ENCODE measurements at regions not wholly inside any gene's neighbourhood (a gene's known extent, or its start where the extent isn't known, plus 50 kb on each side); places are given as distances from the start of the nearest gene placed in this dataset.

GRCh38 chr14:53767566-53767965 is 189.1 kb downstream of the BMP4 start:
- Histone ChIP-seq H2BK5ac (ENCODE audit: low read depth, low read length) (no peak overlapping the region), H3K4ac (replicated peaks; ENCODE audit: insufficient read length, low read depth, low read length) (no peak overlapping the region), H3K79me2 (ENCODE audit: control insufficient read depth in 1 of 2, insufficient read depth in 2 of 2, low read length in 2 of 2) (no peaks in the 10 kb centered on the region), H3K9ac (replicated peaks in 1 of 4; ENCODE audit: extremely low read depth in 1 of 4, low read depth in 3 of 4, low read length in 3 of 4) (no peak overlapping the region), H3K36me3 (ENCODE audit: control insufficient read depth in 2 of 4, insufficient read depth in 4 of 4, low read length in 3 of 4) (no peaks in the 10 kb centered on the region), H3K14ac (ENCODE audit: insufficient read length) (no peak overlapping the region), H3K27me3 (replicated peaks in 1 of 4; ENCODE audit: control insufficient read depth in 3 of 4, extremely low read depth in 1 of 4, insufficient read depth in 3 of 4, low read length in 3 of 4) (peaks cover 0 to 1% (median 0%) of the 10 kb centered on the region in 4 experiments; a peak in 1 of 7 replicates), H4K20me1 (replicated peaks in 1 of 2; ENCODE audit: control insufficient read depth in 1 of 2, insufficient read depth in 2 of 2, low read length in 2 of 2) (no peaks in the 10 kb centered on the region), H2BK15ac (ENCODE audit: low read length) (no peak overlapping the region), H2AFZ (ENCODE audit: low read length) (no peak overlapping the region), H3K4me1 (replicated peaks in 1 of 4; ENCODE audit: control insufficient read depth in 3 of 4, insufficient read depth in 4 of 4, low read length in 3 of 4) (no peaks in the 10 kb centered on the region), H2AK5ac (ENCODE audit: low read depth, low read length) (no peak overlapping the region), H3K23me2 (ENCODE audit: low read depth, low read length) (no peaks in the 10 kb centered on the region), H3K56ac (replicated peaks; ENCODE audit: insufficient read length, low read depth, low read length) (no peak overlapping the region), H2BK12ac (ENCODE audit: low read depth, low read length) (no peak overlapping the region), H4K8ac (ENCODE audit: extremely low read depth, insufficient read depth, low read length) (no peak overlapping the region), H4K91ac (replicated peaks; ENCODE audit: insufficient read length, low read length) (no peak overlapping the region), H3K18ac (ENCODE audit: extremely low read depth, low read length) (no peak overlapping the region), H3K79me1 (ENCODE audit: low read depth, low read length) (no peaks in the 10 kb centered on the region), H3K27ac (ENCODE audit: low read depth, low read length) (no peak overlapping the region), H2BK120ac (replicated peaks; ENCODE audit: low read depth, low read length) (no peak overlapping the region), H2BK20ac (ENCODE audit: low read length) (no peak overlapping the region), H3K4me2 (ENCODE audit: insufficient read depth in 1 of 2, low read depth in 2 of 2, low read length in 2 of 2) (no peak overlapping the region), H3K9me3 (ENCODE audit: insufficient read depth in 2 of 2, low read depth in 1 of 2, low read length in 1 of 2) (no peaks in the 10 kb centered on the region), H4K5ac (ENCODE audit: insufficient read length, low read depth, low read length) (no peak overlapping the region), H3K23ac (ENCODE audit: insufficient read length) (no peak overlapping the region), H3K4me3 (ENCODE audit: extremely low read depth in 1 of 4, insufficient read depth in 2 of 4, low read depth in 3 of 4, low read length in 4 of 4) (no peak overlapping the region)
- 81% methylated on average over 2 of the region's 2 CpGs; no CpG with 5 or more reads in 1 of the 2 experiments for WGBS, 2 experiments (ENCODE audit: extremely low coverage in 1 of 2, insufficient coverage in 1 of 2, insufficient read length in 1 of 2, insufficient replicate concordance in 2 of 2, low coverage in 1 of 2, low lambda C conversion rate in 2 of 2, missing lambda C conversion rate in 1 of 2)
- no peak for FAIRE-seq
- ChIA-PET CTCF (ENCODE audit: partially characterized antibody) (interaction anchor here (1.2 kb wide), 2 partner anchors 9 to 16 kb away, joined by 3 to 4 read pairs; no protein-coding TSS in a partner anchor), POLR2A (ENCODE audit: partially characterized antibody) (interaction anchor here (1.2 kb wide), 1 partner anchor 10 kb away, joined by 3 read pairs; no protein-coding TSS in a partner anchor)
- DNase-seq (ENCODE audit: low read depth in 1 of 2, low spot score in 2 of 2), result no peak
- no peak for TF ChIP-seq KDM4A (IDR thresholded peaks at IDR 0.05; ENCODE audit: low read depth, low read length, severe bottlenecking)
- TF ChIP-seq KDM5A (IDR thresholded peaks at IDR 0.05; ENCODE audit: low read length), result no peak
- TF ChIP-seq MAFK (IDR thresholded peaks at IDR 0.05; ENCODE audit: low read depth, low read length), result no peak
- TF ChIP-seq JUND (IDR thresholded peaks at IDR 0.05; ENCODE audit: low read length), result no peak
- no peak for TF ChIP-seq BACH1 (IDR thresholded peaks at IDR 0.05; ENCODE audit: low read length)
- TF ChIP-seq CHD2 (IDR thresholded peaks at IDR 0.05; ENCODE audit: low read length), result no peak
- TF ChIP-seq TEAD4 (IDR thresholded peaks at IDR 0.05; ENCODE audit: low read depth, low read length), result no peak
- no peak for TF ChIP-seq GABPA (IDR thresholded peaks at IDR 0.05; ENCODE audit: borderline replicate concordance, insufficient read depth, low read length)
- TF ChIP-seq TBP (IDR thresholded peaks at IDR 0.05; ENCODE audit: low read depth, low read length), result no peak
- TF ChIP-seq ASH2L (IDR thresholded peaks at IDR 0.05; ENCODE audit: low read length), result no peak
- no peak for TF ChIP-seq RNF2 (IDR thresholded peaks at IDR 0.05; ENCODE audit: borderline replicate concordance, low read depth, low read length, missing control alignments, poor library complexity, severe bottlenecking)
- TF ChIP-seq RBBP5 (IDR thresholded peaks at IDR 0.05; ENCODE audit: borderline replicate concordance, low read depth, low read length), result no peak
- TF ChIP-seq POLR2A (IDR thresholded peaks at IDR 0.05; ENCODE audit: control extremely low read depth in 1 of 2, low read depth in 2 of 2, low read length in 2 of 2), result no peak
- TF ChIP-seq NANOG (IDR thresholded peaks at IDR 0.05; ENCODE audit: insufficient read depth, low read depth, low read length, poor library complexity, severe bottlenecking), result no peak

All from H1 (cell line).